Neutrophil (primary cell): ENCODE measurements at regions not wholly inside any gene's neighbourhood (a gene's known extent, or its start where the extent isn't known, plus 50 kb on each side); places are given as distances from the start of the nearest gene placed in this dataset.

Source experiments
- H3K27ac ChIP-seq: fragments of 200-600 bp; sonication (generic); 2 replicates; pipeline ENCODE4 v1.5.1; 2016; ENCODE audit warnings: mild to moderate bottlenecking, moderate library complexity
- H3K27me3 ChIP-seq: fragments of 200-600 bp; sonication (generic); 2 replicates; pipeline ENCODE4 v1.6.0; 2016; ENCODE audit warnings: mild to moderate bottlenecking
- H3K36me3 ChIP-seq: fragments of 200-600 bp; sonication (generic); 2 replicates; pipeline ENCODE4 v1.5.1; 2017
- H3K4me1 ChIP-seq, 2 experiments: fragments of 200-600 bp in 1 of 2; sonication (generic) in 1 of 2; 1 replicate in 1 of 2; 2 replicates in 1 of 2; pipeline versions ENCODE4 v1.5.1 to v1.6.1; 2013 to 2016; ENCODE audit warnings: low read depth in 1 of 2, low read length in 1 of 2, mild to moderate bottlenecking in 1 of 2, moderate library complexity in 1 of 2; ENCODE audit not compliant: control insufficient read depth in 1 of 2, insufficient read depth in 1 of 2
- H3K4me3 ChIP-seq, 2 experiments: fragments of 200-600 bp in 1 of 2; sonication (generic) in 1 of 2; 1 replicate in 1 of 2; 2 replicates in 1 of 2; pipeline ENCODE4 v1.5.1; 2013 to 2016; ENCODE audit warnings: low read depth in 1 of 2, low read length in 1 of 2, mild to moderate bottlenecking in 1 of 2, moderate library complexity in 1 of 2
- H3K9me3 ChIP-seq: fragments of 200-600 bp; sonication (generic); 2 replicates; pipeline ENCODE4 v1.5.1; 2016
- TF ChIP-seq, protein P1 (sequence below): fragments of 200-600 bp; sonication (generic); IDR thresholded peaks from 2 replicates; pipeline ENCODE4 v1.5.1; 2016; ENCODE audit warnings: antibody characterized with exemption

DNA sequence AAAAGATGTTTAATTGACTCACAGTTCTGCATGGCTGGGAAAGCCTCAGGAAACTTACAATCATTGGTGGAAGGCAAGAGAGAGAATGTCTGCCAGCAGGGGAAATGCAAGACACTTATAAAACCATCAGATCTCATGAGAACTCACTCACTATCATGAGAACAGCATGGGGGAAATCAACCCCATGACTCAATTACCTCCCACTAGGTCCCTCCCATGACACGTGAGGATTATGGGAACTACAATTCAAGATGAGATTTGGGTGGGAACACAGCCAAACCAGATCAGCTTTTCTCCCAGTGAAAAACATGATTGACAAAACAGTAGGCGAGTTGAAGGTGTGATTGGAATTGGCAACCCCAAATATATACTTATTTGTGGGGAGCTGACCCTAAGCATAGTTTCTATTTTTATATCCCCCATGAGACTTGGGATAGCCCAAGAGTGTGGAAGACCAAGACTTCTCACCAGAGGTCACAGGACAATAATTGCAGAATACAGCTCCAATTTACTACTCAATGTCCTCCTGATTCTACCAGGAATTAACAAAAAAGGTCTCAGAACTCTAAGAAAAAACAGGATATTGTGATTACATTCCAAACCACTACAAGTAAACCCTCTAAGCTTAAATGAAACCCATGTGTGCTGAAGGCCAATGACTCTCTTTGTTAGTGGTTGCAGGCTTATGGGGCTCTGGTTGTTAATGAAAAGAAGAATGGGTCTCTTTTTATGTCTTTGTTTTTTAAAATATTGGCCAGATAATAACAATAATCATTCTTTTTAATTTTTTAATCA, 96.1 kb upstream of the PIK3C3 start:
- Histone ChIP-seq H3K4me1 (no peaks in the 10 kb centered on the region), H3K4me3 (no peak overlapping the region), H3K27ac (no peak overlapping the region), H3K36me3 (no peaks in the 10 kb centered on the region), H3K27me3 (no peaks in the 10 kb centered on the region), H3K9me3 (no peaks in the 10 kb centered on the region)
- TF ChIP-seq, protein P1, sequence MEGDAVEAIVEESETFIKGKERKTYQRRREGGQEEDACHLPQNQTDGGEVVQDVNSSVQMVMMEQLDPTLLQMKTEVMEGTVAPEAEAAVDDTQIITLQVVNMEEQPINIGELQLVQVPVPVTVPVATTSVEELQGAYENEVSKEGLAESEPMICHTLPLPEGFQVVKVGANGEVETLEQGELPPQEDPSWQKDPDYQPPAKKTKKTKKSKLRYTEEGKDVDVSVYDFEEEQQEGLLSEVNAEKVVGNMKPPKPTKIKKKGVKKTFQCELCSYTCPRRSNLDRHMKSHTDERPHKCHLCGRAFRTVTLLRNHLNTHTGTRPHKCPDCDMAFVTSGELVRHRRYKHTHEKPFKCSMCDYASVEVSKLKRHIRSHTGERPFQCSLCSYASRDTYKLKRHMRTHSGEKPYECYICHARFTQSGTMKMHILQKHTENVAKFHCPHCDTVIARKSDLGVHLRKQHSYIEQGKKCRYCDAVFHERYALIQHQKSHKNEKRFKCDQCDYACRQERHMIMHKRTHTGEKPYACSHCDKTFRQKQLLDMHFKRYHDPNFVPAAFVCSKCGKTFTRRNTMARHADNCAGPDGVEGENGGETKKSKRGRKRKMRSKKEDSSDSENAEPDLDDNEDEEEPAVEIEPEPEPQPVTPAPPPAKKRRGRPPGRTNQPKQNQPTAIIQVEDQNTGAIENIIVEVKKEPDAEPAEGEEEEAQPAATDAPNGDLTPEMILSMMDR, result no peak

DNA sequence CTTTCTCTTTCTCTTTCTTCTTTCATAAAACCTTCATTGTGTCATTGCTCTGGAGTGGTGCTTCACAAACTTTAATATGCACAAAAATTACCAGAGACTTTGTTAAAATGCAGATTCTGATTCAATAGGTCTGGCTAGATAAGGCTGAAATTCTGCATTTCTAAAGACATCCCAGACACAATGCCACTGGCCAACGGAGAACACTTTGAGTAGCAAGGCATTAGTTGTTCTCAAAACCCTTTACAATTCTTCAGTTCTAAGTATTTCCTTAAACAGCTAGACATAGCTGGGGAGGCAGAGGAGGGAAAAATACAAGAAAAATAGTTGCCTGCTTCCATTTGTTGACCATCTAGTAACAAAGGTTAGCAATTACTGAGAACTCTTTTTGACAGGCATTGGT, 101.8 kb upstream of the PIK3C3 start:
- Histone ChIP-seq H3K36me3 (no peaks in the 10 kb centered on the region), H3K27me3 (no peaks in the 10 kb centered on the region), H3K4me1 (no peaks in the 10 kb centered on the region), H3K9me3 (no peaks in the 10 kb centered on the region), H3K27ac (no peak overlapping the region), H3K4me3 (no peak overlapping the region)
- TF ChIP-seq, protein P1, result no peak

DNA sequence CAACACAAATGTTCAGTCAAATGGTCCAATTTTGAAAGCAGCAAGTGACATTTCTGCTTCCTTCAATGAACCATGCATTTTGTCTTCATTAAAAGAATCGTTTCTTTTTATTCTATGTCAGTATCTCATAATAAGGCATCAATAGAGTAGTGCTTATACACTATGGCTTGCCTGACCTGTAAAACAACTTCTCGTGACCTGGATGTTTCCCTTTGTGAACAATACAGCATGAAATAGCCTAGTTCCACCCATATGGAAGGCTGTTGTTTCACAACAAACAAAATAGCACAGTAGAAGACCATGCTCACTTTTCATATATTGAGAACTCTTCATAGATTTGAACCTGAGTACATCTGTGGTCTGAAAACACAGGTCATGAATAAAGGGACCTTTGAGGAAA, 104.3 kb upstream of the PIK3C3 start:
- Histone ChIP-seq H3K9me3 (no peaks in the 10 kb centered on the region), H3K27ac (no peak overlapping the region), H3K36me3 (no peaks in the 10 kb centered on the region), H3K4me1 (no peaks in the 10 kb centered on the region), H3K4me3 (no peak overlapping the region), H3K27me3 (no peaks in the 10 kb centered on the region)
- TF ChIP-seq, protein P1, result no peak

DNA sequence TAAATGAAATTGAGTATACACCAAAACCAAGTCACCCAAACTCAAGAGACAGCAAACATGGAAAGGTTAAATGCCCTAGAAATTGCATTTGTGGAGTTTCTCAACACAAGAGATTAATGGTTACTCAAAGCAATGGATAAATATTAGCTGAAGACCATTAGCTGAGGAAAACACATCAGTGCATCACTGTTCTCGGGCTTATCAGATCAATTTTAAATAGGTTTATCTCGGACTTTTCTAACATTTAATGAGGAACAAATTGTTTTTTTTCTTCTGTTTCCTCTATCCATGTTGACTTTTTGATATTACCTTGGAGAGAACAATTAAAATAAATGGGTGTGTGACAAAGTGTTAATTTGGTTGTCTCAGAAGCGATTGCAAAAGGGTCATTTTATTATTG, 105.4 kb upstream of the PIK3C3 start:
- no peaks in the 10 kb centered on the region for H3K9me3 ChIP-seq
- no peaks in the 10 kb centered on the region for H3K4me1 ChIP-seq
- H3K4me3 ChIP-seq, result no peak overlapping the region
- H3K27me3 ChIP-seq, result no peaks in the 10 kb centered on the region
- TF ChIP-seq, protein P1, result no peak
- no peak overlapping the region for H3K27ac ChIP-seq
- no peaks in the 10 kb centered on the region for H3K36me3 ChIP-seq

DNA sequence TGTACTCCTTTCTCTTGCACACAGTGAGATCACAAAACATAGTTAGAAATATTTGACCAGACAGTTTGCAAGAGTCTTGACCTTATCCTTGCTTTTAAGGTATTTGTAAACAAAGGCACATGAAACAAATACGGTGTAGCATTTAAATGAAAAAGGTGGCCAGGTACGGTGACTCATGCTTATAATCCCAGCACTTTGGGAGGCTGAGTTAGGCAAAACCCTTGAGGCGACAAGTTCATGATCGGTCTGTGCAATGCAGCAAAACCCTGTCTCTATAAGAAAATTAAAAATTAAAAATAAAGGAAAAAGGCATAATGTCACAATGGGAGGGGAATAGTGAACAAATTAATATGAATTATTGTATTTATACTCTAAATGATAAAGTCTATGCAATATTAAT, 109.5 kb upstream of the PIK3C3 start:
- no peaks in the 10 kb centered on the region for H3K36me3 ChIP-seq
- TF ChIP-seq, protein P1, result no peak
- H3K4me3 ChIP-seq, result no peak overlapping the region
- no peak overlapping the region for H3K27ac ChIP-seq
- no peaks in the 10 kb centered on the region for H3K4me1 ChIP-seq
- no peaks in the 10 kb centered on the region for H3K27me3 ChIP-seq
- no peaks in the 10 kb centered on the region for H3K9me3 ChIP-seq
